Ovary (tissue), 7 donors: ENCODE measurements at regions not wholly inside any gene's neighbourhood (a gene's known extent, or its start where the extent isn't known, plus 50 kb on each side); places are given as distances from the start of the nearest gene placed in this dataset.
A peak's percentile ranks its signal among the peaks of the same experiment; 100 is the strongest.
"Not testable (repeated sequence)": the region's sequence is repeated elsewhere in the genome, so short reads cannot be mapped to it uniquely, and the experiment has no call there.

Experiments used
- DNase-seq, 5 donors: peaks; one replicate each; pipeline ENCODE4 v3.0.0-alpha.2; 2019 to 2020
- H3K27ac ChIP-seq, 2 donors: fragments of 200-600 bp; one replicate each; pipeline versions ENCODE4 v1.5.1 to v1.8.0; 2019 to 2022
- H3K27me3 ChIP-seq: fragments of 200-600 bp; one replicate; pipeline ENCODE4 v1.8.0; 2022
- H3K36me3 ChIP-seq: fragments of 200-600 bp; sonication (generic); one replicate; pipeline ENCODE4 v1.5.1; 2019
- H3K4me1 ChIP-seq: one replicate; pipeline ENCODE4 v1.8.1; 2013; ENCODE audit warnings: mild to moderate bottlenecking, moderate library complexity; ENCODE audit not compliant: insufficient read depth
- H3K4me3 ChIP-seq: fragments of 200-600 bp; sonication (generic); one replicate; pipeline ENCODE4 v1.5.1; 2017
- H3K9me3 ChIP-seq, 2 donors: fragments of 200-600 bp in 1 of 2; sonication (generic) in 1 of 2; one replicate each; pipeline versions ENCODE4 v1.5.1 to v1.8.1; 2013 to 2019; ENCODE audit warnings: mild to moderate bottlenecking in 1 of 2, moderate library complexity in 1 of 2
- CTCF ChIP-seq, 3 donors: fragments of 450-650 bp in 2 of 3; fragments of 200-600 bp in 1 of 3; IDR thresholded peaks; one replicate each; pipeline versions ENCODE4 v1.5.1 to v1.8.0; 2016 to 2022; ENCODE audit warnings: antibody characterized with exemption in 3 of 3, mild to moderate bottlenecking in 1 of 3
- EP300 ChIP-seq: sonication (generic); formaldehyde crosslinking; IDR thresholded peaks from one replicate; pipeline ENCODE4 v1.6.1; 2017; ENCODE audit warnings: antibody characterized with exemption
- POLR2A ChIP-seq: fragments of 450-650 bp; IDR thresholded peaks from one replicate; pipeline ENCODE4 v1.6.1; 2017; ENCODE audit warnings: antibody characterized with exemption, mild to moderate bottlenecking, moderate library complexity
- WGBS, 3 donors: extraction: QIAGEN DNeasy Blood & Tissue Kit in 1 of 3; methylation state at CpG; one replicate each; pipeline versions ENCODE4 v1.1.5 to v1.1.7; 2013 to 2017; 5-methylcytosine and 5-hydroxymethylcytosine counted together
- intact Hi-C, 4 donors: fragments of 100-400 bp; cut with DNase I; formaldehyde crosslinking; loops; one replicate each; pipeline versions ENCODE4 v1.11.0 to v1.15.1; 2022 to 2023
- donor health status: DM: no; HTN: no; CAD: no; lungs with moderate emphysema.
- donor health status: DM: no; HTN: no; CAD: no.
- donor health status: Bipolar disorder and iron deficiency.
- donor health status: DM: no; HTN: no; CAD: no.
- donor health status: DM: yes; HTN: yes; CAD: no.

- no peak for TF ChIP-seq EP300
- TF ChIP-seq POLR2A, result no peak
- no peak for TF ChIP-seq CTCF (IDR thresholded peaks at IDR 0.05)
- no peaks in the 10 kb centered on the region for H3K9me3 ChIP-seq
- H3K27me3 ChIP-seq, result no peaks in the 10 kb centered on the region
- intact Hi-C loops, result no loop called here
- no peak overlapping the region for H3K4me3 ChIP-seq
- H3K36me3 ChIP-seq, result no peaks in the 10 kb centered on the region
- 69 to 75% (median 75%) methylated on average over 6 of the region's 6 CpGs for WGBS, 3 donors
- H3K27ac ChIP-seq, result no peak overlapping the region
- peaks cover 7% of the 10 kb centered on the region for H3K4me1 ChIP-seq
- no peak for DNase-seq
Measured at GRCh38 chr6:168915242-168915641, 338.4 kb downstream of the THBS2 start.

GRCh38 chr6:168913866-168914469 is 339.7 kb downstream of the THBS2 start:
- H3K4me1 ChIP-seq, result peaks cover 5% of the 10 kb centered on the region
- H3K36me3 ChIP-seq, result no peaks in the 10 kb centered on the region
- TF ChIP-seq EP300, result no peak
- no peak for TF ChIP-seq CTCF (IDR thresholded peaks at IDR 0.05)
- no peak for TF ChIP-seq POLR2A
- H3K27ac ChIP-seq, result no peak overlapping the region
- H3K4me3 ChIP-seq, result no peak overlapping the region
- 79 to 90% (median 84%) methylated on average over 12 of the region's 12 CpGs for WGBS, 3 donors
- no peaks in the 10 kb centered on the region for H3K27me3 ChIP-seq
- H3K9me3 ChIP-seq, result no peaks in the 10 kb centered on the region
- intact Hi-C loops, result no loop called here
- no peak for DNase-seq

GRCh38 chr6:168913231-168913865 is 340.3 kb downstream of the THBS2 start:
- H3K4me1 ChIP-seq, H3K27ac ChIP-seq, H3K4me3 ChIP-seq, H3K36me3 ChIP-seq, H3K9me3 ChIP-seq, intact Hi-C loops, DNase-seq, H3K27me3 ChIP-seq: not testable (repeated sequence)
- 68 to 73% (median 72%) methylated on average over 11 of the region's 11 CpGs for WGBS, 3 donors

- H3K9me3 ChIP-seq, result no peaks in the 10 kb centered on the region
- H3K4me3 ChIP-seq, result no peak overlapping the region
- DNase-seq, result no peak
- TF ChIP-seq POLR2A (no peak), EP300 (no peak), CTCF (IDR thresholded peaks at IDR 0.05) (no peak)
- H3K27ac ChIP-seq, result no peak overlapping the region
- H3K4me1 ChIP-seq, result peaks cover 1% of the 10 kb centered on the region
- WGBS, 3 donors, result 82 to 95% (median 87%) methylated on average over 10 of the region's 10 CpGs
- H3K27me3 ChIP-seq, result no peaks in the 10 kb centered on the region
- intact Hi-C loops, result loop anchor here in 1 of 4 donors (5.0 to 10.0 kb wide), 2 partner anchors 576 to 733 kb away; no protein-coding TSS in a partner anchor
- no peaks in the 10 kb centered on the region for H3K36me3 ChIP-seq
Measured at GRCh38 chr6:168909288-168909687, 344.4 kb downstream of the THBS2 start.

GRCh38 chr6:168908887-168909286 is 344.8 kb downstream of the THBS2 start:
- no peaks in the 10 kb centered on the region for H3K9me3 ChIP-seq
- no peak overlapping the region for H3K4me3 ChIP-seq
- H3K36me3 ChIP-seq, result no peaks in the 10 kb centered on the region
- no peaks in the 10 kb centered on the region for H3K27me3 ChIP-seq
- DNase-seq, result no peak
- no peak overlapping the region for H3K27ac ChIP-seq
- intact Hi-C loops, result loop anchor here in 1 of 4 donors (5.0 to 10.0 kb wide), 2 partner anchors 576 to 733 kb away; no protein-coding TSS in a partner anchor
- 54 to 55% (median 55%) methylated on average over 5 of the region's 5 CpGs for WGBS, 3 donors
- TF ChIP-seq CTCF (IDR thresholded peaks at IDR 0.05), result peak; percentile 11 to 49 (median 38)
- TF ChIP-seq EP300, result no peak
- peaks cover 1% of the 10 kb centered on the region for H3K4me1 ChIP-seq
